ENCODE measurements at regions not wholly inside any gene's neighbourhood (a gene's known extent, or its start where the extent isn't known, plus 50 kb on each side); places are given as distances from the start of the nearest gene placed in this dataset.

DNA sequence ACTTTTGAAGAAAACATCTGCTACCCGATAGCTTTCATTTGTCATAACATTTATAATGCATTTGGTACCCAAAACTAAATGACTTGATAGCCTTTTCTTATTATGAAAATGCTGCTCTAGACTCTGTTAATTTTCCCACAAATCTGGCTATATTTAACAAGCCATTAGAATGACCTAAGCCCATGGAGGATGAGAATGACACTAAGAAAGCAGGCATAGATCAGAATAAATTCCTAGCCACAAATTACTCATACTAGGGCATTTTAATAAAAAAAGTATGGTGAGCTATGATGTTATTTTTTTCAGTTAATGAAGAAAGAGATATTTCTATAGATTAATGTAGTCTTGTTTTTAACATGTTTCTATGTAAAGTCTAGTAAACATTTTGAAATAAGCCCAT is 1728.3 kb downstream of the SUCLG1 start:
- Histone ChIP-seq H4K20me1 (ENCODE audit: insufficient read depth, low read length) (no peaks in the 10 kb centered on the region), H3K9me3 (ENCODE audit: low read length) (no peaks in the 10 kb centered on the region), H3K4me2 (ENCODE audit: low read length) (no peak overlapping the region), H3K4me1 (ENCODE audit: insufficient read depth, low read length, severe bottlenecking) (no peaks in the 10 kb centered on the region), H3F3A (ENCODE audit: insufficient read depth, low read length) (no peaks in the 10 kb centered on the region), H2AFZ (ENCODE audit: low read length) (no peak overlapping the region), H3K36me3 (ENCODE audit: insufficient read depth, low read length) (no peaks in the 10 kb centered on the region), H3K9ac (ENCODE audit: low read length) (no peak overlapping the region), H3K79me2 (ENCODE audit: insufficient read depth, low read length) (no peaks in the 10 kb centered on the region), H3K9me2 (ENCODE audit: low read depth, low read length) (no peaks in the 10 kb centered on the region), H3K27ac (ENCODE audit: low read depth, low read length, poor library complexity, severe bottlenecking) (no peak overlapping the region), H3K4me3 (ENCODE audit: low read depth, low read length, poor library complexity, severe bottlenecking) (no peak overlapping the region), H3K27me3 (ENCODE audit: insufficient read depth, low read length) (no peaks in the 10 kb centered on the region)
- TF ChIP-seq EZH2 (IDR thresholded peaks at IDR 0.05; ENCODE audit: borderline replicate concordance, low read length), result no peak
- TF ChIP-seq CTCF (IDR thresholded peaks at IDR 0.05; ENCODE audit: low read length), result no peak

DNA sequence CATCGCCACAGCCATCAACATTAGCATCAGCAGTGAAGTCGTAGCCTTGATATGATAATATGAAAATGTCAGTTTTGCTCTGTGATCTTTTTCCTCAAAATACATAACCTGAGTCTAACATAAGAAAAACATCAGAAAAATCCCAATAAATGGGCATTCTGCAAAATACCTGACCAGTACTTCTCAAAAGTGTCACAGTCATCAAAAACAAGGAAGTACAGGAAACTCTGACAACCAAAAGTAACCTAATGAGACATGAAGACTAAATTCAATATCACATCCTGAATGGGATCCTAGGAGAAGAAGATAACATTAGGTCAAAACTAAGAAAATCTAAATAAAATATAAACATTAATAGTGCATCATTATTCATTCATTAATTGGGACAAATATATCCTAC is 1731.0 kb downstream of the SUCLG1 start:
- Histone ChIP-seq H3K4me3 (ENCODE audit: low read depth, low read length, poor library complexity, severe bottlenecking) (no peak overlapping the region), H3K4me1 (ENCODE audit: insufficient read depth, low read length, severe bottlenecking) (no peaks in the 10 kb centered on the region), H3K36me3 (ENCODE audit: insufficient read depth, low read length) (no peaks in the 10 kb centered on the region), H3K79me2 (ENCODE audit: insufficient read depth, low read length) (no peaks in the 10 kb centered on the region), H3F3A (ENCODE audit: insufficient read depth, low read length) (no peaks in the 10 kb centered on the region), H4K20me1 (ENCODE audit: insufficient read depth, low read length) (no peaks in the 10 kb centered on the region), H2AFZ (ENCODE audit: low read length) (no peak overlapping the region), H3K9ac (ENCODE audit: low read length) (no peak overlapping the region), H3K27me3 (ENCODE audit: insufficient read depth, low read length) (no peaks in the 10 kb centered on the region), H3K27ac (ENCODE audit: low read depth, low read length, poor library complexity, severe bottlenecking) (no peak overlapping the region), H3K9me3 (ENCODE audit: low read length) (no peaks in the 10 kb centered on the region), H3K4me2 (ENCODE audit: low read length) (no peak overlapping the region), H3K9me2 (ENCODE audit: low read depth, low read length) (no peaks in the 10 kb centered on the region)
- no peak for TF ChIP-seq EZH2 (IDR thresholded peaks at IDR 0.05; ENCODE audit: borderline replicate concordance, low read length)
- no peak for TF ChIP-seq CTCF (IDR thresholded peaks at IDR 0.05; ENCODE audit: low read length)

GRCh38 chr2:82708681-82709080 is 1750.4 kb downstream of the SUCLG1 start:
- H3K36me3 ChIP-seq (ENCODE audit: insufficient read depth, low read length), result no peaks in the 10 kb centered on the region
- no peak overlapping the region for H2AFZ ChIP-seq (ENCODE audit: low read length)
- no peak overlapping the region for H3K4me3 ChIP-seq (ENCODE audit: low read depth, low read length, poor library complexity, severe bottlenecking)
- H3K4me1 ChIP-seq (ENCODE audit: insufficient read depth, low read length, severe bottlenecking), result no peaks in the 10 kb centered on the region
- TF ChIP-seq EZH2 (IDR thresholded peaks at IDR 0.05; ENCODE audit: borderline replicate concordance, low read length), result no peak
- no peak for TF ChIP-seq CTCF (IDR thresholded peaks at IDR 0.05; ENCODE audit: low read length)
- H3K27me3 ChIP-seq (ENCODE audit: insufficient read depth, low read length), result no peaks in the 10 kb centered on the region
- no peak overlapping the region for H3K4me2 ChIP-seq (ENCODE audit: low read length)
- H3F3A ChIP-seq (ENCODE audit: insufficient read depth, low read length), result no peaks in the 10 kb centered on the region
- H3K9me2 ChIP-seq (ENCODE audit: low read depth, low read length), result no peaks in the 10 kb centered on the region
- no peak overlapping the region for H3K27ac ChIP-seq (ENCODE audit: low read depth, low read length, poor library complexity, severe bottlenecking)
- no peaks in the 10 kb centered on the region for H4K20me1 ChIP-seq (ENCODE audit: insufficient read depth, low read length)
- no peaks in the 10 kb centered on the region for H3K9me3 ChIP-seq (ENCODE audit: low read length)
- no peaks in the 10 kb centered on the region for H3K79me2 ChIP-seq (ENCODE audit: insufficient read depth, low read length)
- no peak overlapping the region for H3K9ac ChIP-seq (ENCODE audit: low read length)
